ENCODE measurements at regions not wholly inside any gene's neighbourhood (a gene's known extent, or its start where the extent isn't known, plus 50 kb on each side); places are given as distances from the start of the nearest gene placed in this dataset.
A peak's percentile ranks its signal among the peaks of the same experiment; 100 is the strongest.

DNA sequence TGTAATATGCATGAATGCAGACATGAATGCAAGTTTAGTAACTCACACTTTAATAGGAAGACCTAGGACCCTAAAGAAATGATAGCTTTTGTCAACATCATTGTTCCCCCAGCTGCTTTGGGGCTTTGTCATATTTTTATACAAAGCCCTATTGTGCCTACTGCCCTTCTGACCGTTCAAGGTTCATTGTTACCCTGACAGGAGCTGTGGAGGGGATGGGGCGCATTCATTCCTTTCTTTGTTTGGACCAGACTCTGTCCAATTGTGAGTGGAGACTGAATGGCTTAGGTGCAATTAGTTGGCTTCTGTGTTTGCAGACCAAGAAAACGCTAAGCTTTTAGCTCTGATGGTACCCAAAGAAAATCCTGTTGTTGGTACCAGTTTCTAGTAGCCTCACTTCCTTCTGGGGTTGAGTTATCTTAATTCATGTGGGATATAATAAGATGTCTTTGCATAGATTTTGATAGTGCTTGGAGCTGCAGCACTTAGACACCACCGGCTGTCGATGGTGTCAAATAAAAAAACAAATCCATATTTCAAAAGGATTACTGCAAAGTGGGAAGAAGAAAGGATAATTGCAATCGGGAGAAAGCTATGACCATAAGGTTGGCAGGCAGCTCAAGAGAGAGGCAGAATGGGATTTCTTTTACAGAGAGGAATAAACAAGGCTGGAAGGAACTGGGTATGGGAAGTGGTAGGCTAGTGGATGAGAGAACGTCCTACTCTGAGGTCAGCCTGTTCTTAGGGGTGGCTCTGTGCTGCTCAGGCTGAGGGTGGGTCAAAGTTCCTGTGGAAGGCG is 133.9 kb upstream of the TMTC4 start (continued):
- TF ChIP-seq, protein P1, sequence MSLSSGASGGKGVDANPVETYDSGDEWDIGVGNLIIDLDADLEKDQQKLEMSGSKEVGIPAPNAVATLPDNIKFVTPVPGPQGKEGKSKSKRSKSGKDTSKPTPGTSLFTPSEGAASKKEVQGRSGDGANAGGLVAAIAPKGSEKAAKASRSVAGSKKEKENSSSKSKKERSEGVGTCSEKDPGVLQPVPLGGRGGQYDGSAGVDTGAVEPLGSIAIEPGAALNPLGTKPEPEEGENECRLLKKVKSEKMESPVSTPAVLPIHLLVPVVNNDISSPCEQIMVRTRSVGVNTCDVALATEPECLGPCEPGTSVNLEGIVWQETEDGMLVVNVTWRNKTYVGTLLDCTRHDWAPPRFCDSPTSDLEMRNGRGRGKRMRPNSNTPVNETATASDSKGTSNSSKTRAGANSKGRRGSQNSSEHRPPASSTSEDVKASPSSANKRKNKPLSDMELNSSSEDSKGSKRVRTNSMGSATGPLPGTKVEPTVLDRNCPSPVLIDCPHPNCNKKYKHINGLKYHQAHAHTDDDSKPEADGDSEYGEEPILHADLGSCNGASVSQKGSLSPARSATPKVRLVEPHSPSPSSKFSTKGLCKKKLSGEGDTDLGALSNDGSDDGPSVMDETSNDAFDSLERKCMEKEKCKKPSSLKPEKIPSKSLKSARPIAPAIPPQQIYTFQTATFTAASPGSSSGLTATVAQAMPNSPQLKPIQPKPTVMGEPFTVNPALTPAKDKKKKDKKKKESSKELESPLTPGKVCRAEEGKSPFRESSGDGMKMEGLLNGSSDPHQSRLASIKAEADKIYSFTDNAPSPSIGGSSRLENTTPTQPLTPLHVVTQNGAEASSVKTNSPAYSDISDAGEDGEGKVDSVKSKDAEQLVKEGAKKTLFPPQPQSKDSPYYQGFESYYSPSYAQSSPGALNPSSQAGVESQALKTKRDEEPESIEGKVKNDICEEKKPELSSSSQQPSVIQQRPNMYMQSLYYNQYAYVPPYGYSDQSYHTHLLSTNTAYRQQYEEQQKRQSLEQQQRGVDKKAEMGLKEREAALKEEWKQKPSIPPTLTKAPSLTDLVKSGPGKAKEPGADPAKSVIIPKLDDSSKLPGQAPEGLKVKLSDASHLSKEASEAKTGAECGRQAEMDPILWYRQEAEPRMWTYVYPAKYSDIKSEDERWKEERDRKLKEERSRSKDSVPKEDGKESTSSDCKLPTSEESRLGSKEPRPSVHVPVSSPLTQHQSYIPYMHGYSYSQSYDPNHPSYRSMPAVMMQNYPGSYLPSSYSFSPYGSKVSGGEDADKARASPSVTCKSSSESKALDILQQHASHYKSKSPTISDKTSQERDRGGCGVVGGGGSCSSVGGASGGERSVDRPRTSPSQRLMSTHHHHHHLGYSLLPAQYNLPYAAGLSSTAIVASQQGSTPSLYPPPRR (CRISPR knock-in tag; IDR thresholded peaks at IDR 0.05; ENCODE audit: borderline replicate concordance): no peak
- TF ChIP-seq MED13 (CRISPR knock-in tag; IDR thresholded peaks at IDR 0.05): no peak
- no peak for TF ChIP-seq TBP (CRISPR knock-in tag; IDR thresholded peaks at IDR 0.05)
- TF ChIP-seq, protein P2, sequence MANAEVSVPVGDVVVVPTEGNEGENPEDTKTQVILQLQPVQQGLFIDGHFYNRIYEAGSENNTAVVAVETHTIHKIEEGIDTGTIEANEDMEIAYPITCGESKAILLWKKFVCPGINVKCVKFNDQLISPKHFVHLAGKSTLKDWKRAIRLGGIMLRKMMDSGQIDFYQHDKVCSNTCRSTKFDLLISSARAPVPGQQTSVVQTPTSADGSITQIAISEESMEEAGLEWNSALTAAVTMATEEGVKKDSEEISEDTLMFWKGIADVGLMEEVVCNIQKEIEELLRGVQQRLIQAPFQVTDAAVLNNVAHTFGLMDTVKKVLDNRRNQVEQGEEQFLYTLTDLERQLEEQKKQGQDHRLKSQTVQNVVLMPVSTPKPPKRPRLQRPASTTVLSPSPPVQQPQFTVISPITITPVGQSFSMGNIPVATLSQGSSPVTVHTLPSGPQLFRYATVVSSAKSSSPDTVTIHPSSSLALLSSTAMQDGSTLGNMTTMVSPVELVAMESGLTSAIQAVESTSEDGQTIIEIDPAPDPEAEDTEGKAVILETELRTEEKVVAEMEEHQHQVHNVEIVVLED (CRISPR knock-in tag; IDR thresholded peaks at IDR 0.05; ENCODE audit: borderline replicate concordance): no peak
- TF ChIP-seq HMG20A (CRISPR knock-in tag; IDR thresholded peaks at IDR 0.05; ENCODE audit: borderline replicate concordance): peak; percentile 50; the same call in 1 of the 2 replicates
- TF ChIP-seq, protein P3, sequence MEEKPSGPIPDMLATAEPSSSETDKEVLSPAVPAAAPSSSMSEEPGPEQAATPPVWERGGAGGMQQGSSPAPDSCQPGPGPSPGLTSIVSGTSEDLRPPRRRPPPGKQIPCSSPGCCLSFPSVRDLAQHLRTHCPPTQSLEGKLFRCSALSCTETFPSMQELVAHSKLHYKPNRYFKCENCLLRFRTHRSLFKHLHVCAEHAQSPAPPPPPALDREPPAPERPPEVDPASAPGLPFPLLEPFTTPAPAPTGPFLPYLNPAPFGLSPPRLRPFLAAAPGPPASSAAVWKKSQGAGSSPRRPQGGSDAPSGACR (CRISPR knock-in tag; IDR thresholded peaks at IDR 0.05): no peak
- no peak for TF ChIP-seq ZNF101 (CRISPR knock-in tag; IDR thresholded peaks at IDR 0.05; ENCODE audit: borderline replicate concordance, low read depth)
- TF ChIP-seq ZNF468 (CRISPR knock-in tag; IDR thresholded peaks at IDR 0.05): no peak
- TF ChIP-seq PREB (CRISPR knock-in tag; IDR thresholded peaks at IDR 0.05): no peak
- no peak for TF ChIP-seq LBX2 (CRISPR knock-in tag; IDR thresholded peaks at IDR 0.05; ENCODE audit: borderline replicate concordance)
- no peak for TF ChIP-seq KLF12 (CRISPR knock-in tag; IDR thresholded peaks at IDR 0.05; ENCODE audit: borderline replicate concordance)
- no peak for TF ChIP-seq ZNF431 (CRISPR knock-in tag; IDR thresholded peaks at IDR 0.05; ENCODE audit: borderline replicate concordance, low read depth)
- no peak for TF ChIP-seq GLI4 (CRISPR knock-in tag; IDR thresholded peaks at IDR 0.05; ENCODE audit: borderline replicate concordance)
- TF ChIP-seq SOX5 (CRISPR knock-in tag; IDR thresholded peaks at IDR 0.05; ENCODE audit: borderline replicate concordance): peak; percentile 100
- TF ChIP-seq, protein P4, sequence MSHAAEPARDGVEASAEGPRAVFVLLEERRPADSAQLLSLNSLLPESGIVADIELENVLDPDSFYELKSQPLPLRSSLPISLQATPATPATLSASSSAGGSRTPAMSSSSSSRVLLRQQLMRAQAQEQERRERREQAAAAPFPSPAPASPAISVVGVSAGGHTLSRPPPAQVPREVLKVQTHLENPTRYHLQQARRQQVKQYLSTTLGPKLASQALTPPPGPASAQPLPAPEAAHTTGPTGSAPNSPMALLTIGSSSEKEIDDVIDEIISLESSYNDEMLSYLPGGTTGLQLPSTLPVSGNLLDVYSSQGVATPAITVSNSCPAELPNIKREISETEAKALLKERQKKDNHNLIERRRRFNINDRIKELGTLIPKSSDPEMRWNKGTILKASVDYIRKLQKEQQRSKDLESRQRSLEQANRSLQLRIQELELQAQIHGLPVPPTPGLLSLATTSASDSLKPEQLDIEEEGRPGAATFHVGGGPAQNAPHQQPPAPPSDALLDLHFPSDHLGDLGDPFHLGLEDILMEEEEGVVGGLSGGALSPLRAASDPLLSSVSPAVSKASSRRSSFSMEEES (CRISPR knock-in tag; IDR thresholded peaks at IDR 0.05): no peak
- TF ChIP-seq GATAD1 (CRISPR knock-in tag; IDR thresholded peaks at IDR 0.05): 0 out of 2 replicates have a peak, but pooled peaks have one; percentile 26
- TF ChIP-seq ETV5 (CRISPR knock-in tag; IDR thresholded peaks at IDR 0.05; ENCODE audit: borderline replicate concordance): peak; percentile 23; the same call in 1 of the 2 replicates
